Liver (tissue), 8 donors: ENCODE measurements at regions not wholly inside any gene's neighbourhood (a gene's known extent, or its start where the extent isn't known, plus 50 kb on each side); places are given as distances from the start of the nearest gene placed in this dataset.

Experiments
- DNase-seq: peaks from one replicate; pipeline ENCODE4 v3.0.0-alpha.2; 2017; ENCODE audit warnings: low spot score
- H3K27ac ChIP-seq, 2 donors: one replicate each; pipeline ENCODE4 v1.7.0; 2013; ENCODE audit warnings: inconsistent platforms in 2 of 2, low read length in 2 of 2, control low read depth in 1 of 2, low read depth in 1 of 2, mild to moderate bottlenecking in 1 of 2
- H3K27me3 ChIP-seq, 4 donors: one replicate each; pipeline versions ENCODE4 v1.6.1 to v1.7.0; 2013; ENCODE audit warnings: low read length in 3 of 4, inconsistent platforms in 1 of 4, mild to moderate bottlenecking in 1 of 4, moderate library complexity in 1 of 4; ENCODE audit not compliant: control insufficient read depth in 4 of 4, insufficient read depth in 4 of 4
- H3K36me3 ChIP-seq, 4 donors: one replicate each; pipeline versions ENCODE4 v1.6.1 to v1.7.0; 2013; ENCODE audit warnings: low read length in 3 of 4, mild to moderate bottlenecking in 3 of 4, low read depth in 1 of 4, moderate library complexity in 1 of 4; ENCODE audit not compliant: control insufficient read depth in 4 of 4, insufficient read depth in 3 of 4
- H3K4me1 ChIP-seq, 4 donors: one replicate each; pipeline versions ENCODE4 v1.6.1 to v1.7.0; 2013; ENCODE audit warnings: low read length in 3 of 4, mild to moderate bottlenecking in 3 of 4, moderate library complexity in 1 of 4; ENCODE audit not compliant: control insufficient read depth in 4 of 4, insufficient read depth in 4 of 4
- H3K4me3 ChIP-seq, 3 donors: one replicate each; pipeline versions ENCODE4 v1.6.1 to v1.7.0; 2013; ENCODE audit warnings: low read length in 3 of 3, control low read depth in 1 of 3, low read depth in 1 of 3, mild to moderate bottlenecking in 1 of 3
- H3K9ac ChIP-seq, 2 donors: one replicate each; pipeline ENCODE4 v1.7.0; 2013; ENCODE audit warnings: low read length in 2 of 2, mild to moderate bottlenecking in 2 of 2, moderate library complexity in 2 of 2, control low read depth in 1 of 2, low read depth in 1 of 2
- H3K9me3 ChIP-seq, 4 donors: one replicate each; pipeline versions ENCODE4 v1.6.1 to v1.7.0; 2013; ENCODE audit warnings: low read length in 3 of 4; ENCODE audit not compliant: control insufficient read depth in 4 of 4
- ATF3 ChIP-seq: IDR thresholded peaks from 2 replicates; pipeline ENCODE4 v1.6.1; 2016; ENCODE audit warnings: antibody characterized with exemption
- CTCF ChIP-seq: fragments of 150-350 bp; IDR thresholded peaks from 2 replicates; pipeline ENCODE4 v1.5.1; 2017; ENCODE audit warnings: improper control_type of control experiment, low read depth, low read length; ENCODE audit not compliant: missing input control
- EGR1 ChIP-seq, 2 donors: IDR thresholded peaks; 2 replicates each; pipeline ENCODE4 v1.6.1; 2016 to 2018; ENCODE audit warnings: antibody characterized with exemption in 2 of 2, low read depth in 2 of 2
- FOXA1 ChIP-seq: IDR thresholded peaks from 2 replicates; pipeline ENCODE4 v1.6.1; 2016; ENCODE audit warnings: antibody characterized with exemption
- FOXA2 ChIP-seq: IDR thresholded peaks from 2 replicates; pipeline ENCODE4 v1.6.1; 2016; ENCODE audit warnings: antibody characterized with exemption
- GABPA ChIP-seq, 2 donors: IDR thresholded peaks in 1 of 2; conservative IDR thresholded peaks in 1 of 2; 2 replicates each; pipeline ENCODE4 v1.6.1; 2016; ENCODE audit warnings: antibody characterized with exemption in 2 of 2, mild to moderate bottlenecking in 1 of 2, moderate library complexity in 1 of 2
- HNF4A ChIP-seq, 2 donors: conservative IDR thresholded peaks; 2 replicates each; pipeline ENCODE4 v1.6.1; 2016; ENCODE audit warnings: antibody characterized with exemption in 2 of 2, mild to moderate bottlenecking in 2 of 2
- HNF4G ChIP-seq: IDR thresholded peaks from 2 replicates; pipeline ENCODE4 v1.6.1; 2016; ENCODE audit warnings: antibody characterized with exemption
- JUND ChIP-seq, 2 donors: IDR thresholded peaks; 2 replicates each; pipeline ENCODE4 v1.6.1; 2016; ENCODE audit warnings: antibody characterized with exemption in 2 of 2
- MAX ChIP-seq: IDR thresholded peaks from 2 replicates; pipeline ENCODE4 v1.6.1; 2016; ENCODE audit warnings: antibody characterized with exemption
- NR2F2 ChIP-seq: IDR thresholded peaks from 2 replicates; pipeline ENCODE4 v1.6.1; 2016; ENCODE audit warnings: antibody characterized with exemption
- RAD21 ChIP-seq, 2 donors: IDR thresholded peaks; 2 replicates each; pipeline ENCODE4 v1.6.1; 2016; ENCODE audit warnings: antibody characterized with exemption in 2 of 2, mild to moderate bottlenecking in 2 of 2
- REST ChIP-seq: IDR thresholded peaks from 2 replicates; pipeline ENCODE4 v1.6.1; 2016; ENCODE audit warnings: antibody characterized with exemption, mild to moderate bottlenecking
- RXRA ChIP-seq, 2 donors: IDR thresholded peaks; 2 replicates each; pipeline ENCODE4 v1.6.1; 2017 to 2018; ENCODE audit warnings: antibody characterized with exemption in 2 of 2, mild to moderate bottlenecking in 1 of 2
- SP1 ChIP-seq: IDR thresholded peaks from 2 replicates; pipeline ENCODE4 v1.6.1; 2018; ENCODE audit warnings: antibody characterized with exemption, mild to moderate bottlenecking
- TAF1 ChIP-seq: conservative IDR thresholded peaks from 2 replicates; pipeline ENCODE4 v1.6.1; 2016; ENCODE audit warnings: antibody characterized with exemption, mild to moderate bottlenecking
- YY1 ChIP-seq: IDR thresholded peaks from 2 replicates; pipeline ENCODE4 v1.6.1; 2016; ENCODE audit warnings: antibody characterized with exemption, mild to moderate bottlenecking
- ZBTB33 ChIP-seq: IDR thresholded peaks from 2 replicates; pipeline ENCODE4 v1.6.1; 2016; ENCODE audit warnings: antibody characterized with exemption
- WGBS: extraction: QIAGEN DNeasy Blood & Tissue Kit; methylation state at CpG from one replicate; pipeline ENCODE4 v1.1.7; 2013; 5-methylcytosine and 5-hydroxymethylcytosine counted together
- donor health status: healthy.
- donor health status: healthy.
- donor health status: healthy.
- donor health status: healthy.
- donor health status: healthy.

- no peak for TF ChIP-seq YY1
- Histone ChIP-seq H3K36me3 (no peaks in the 10 kb centered on the region), H3K4me3 (no peak overlapping the region), H3K9me3 (peaks cover 0 to 2% (median 0%) of the 10 kb centered on the region in 4 donors), H3K4me1 (peaks cover 0 to under 1% (median under 1%) of the 10 kb centered on the region in 4 donors), H3K27me3 (no peaks in the 10 kb centered on the region), H3K9ac (no peak overlapping the region), H3K27ac (no peak overlapping the region)
- 98% methylated on average over 2 of the region's 2 CpGs for WGBS
- no peak for DNase-seq
Measured at GRCh38 chr2:111629983-111630382, 254.0 kb downstream of the ANAPC1 start.

GRCh38 chr2:111632661-111633060 lies 251.3 kb downstream of the ANAPC1 start:
- H3K9me3 ChIP-seq = peaks cover 0 to 2% (median 0%) of the 10 kb centered on the region in 4 donors
- no peak overlapping the region for H3K9ac ChIP-seq
- H3K27me3 ChIP-seq = no peaks in the 10 kb centered on the region
- H3K36me3 ChIP-seq = no peaks in the 10 kb centered on the region
- no peak for DNase-seq
- 74% methylated on average over 4 of the region's 4 CpGs for WGBS
- H3K27ac ChIP-seq = no peak overlapping the region
- no peak for TF ChIP-seq YY1
- no peak for TF ChIP-seq ZBTB33
- TF ChIP-seq JUND (IDR thresholded peaks at IDR 0.05) = no peak
- TF ChIP-seq CTCF = no peak
- TF ChIP-seq HNF4G = no peak
- no peak for TF ChIP-seq ATF3
- TF ChIP-seq RXRA (IDR thresholded peaks at IDR 0.05) = no peak
- no peak for TF ChIP-seq NR2F2
- no peak for TF ChIP-seq REST
- no peak for TF ChIP-seq HNF4A (conservative IDR thresholded peaks at IDR 0.05)
- TF ChIP-seq RAD21 (IDR thresholded peaks at IDR 0.05) = no peak
- TF ChIP-seq MAX = no peak
- TF ChIP-seq GABPA (IDR thresholded peaks at IDR 0.05 in 1 of 2, conservative IDR thresholded peaks at IDR 0.05 in 1 of 2) = no peak
- no peak for TF ChIP-seq TAF1
- no peak for TF ChIP-seq FOXA2
- no peak for TF ChIP-seq EGR1 (IDR thresholded peaks at IDR 0.05; ENCODE audit: low read depth in 2 of 2)
- no peak for TF ChIP-seq SP1
- no peak for TF ChIP-seq FOXA1
- H3K4me1 ChIP-seq = no peaks in the 10 kb centered on the region
- no peak overlapping the region for H3K4me3 ChIP-seq
